ENCODE measurements at regions not wholly inside any gene's neighbourhood (a gene's known extent, or its start where the extent isn't known, plus 50 kb on each side); places are given as distances from the start of the nearest gene placed in this dataset.

DNA sequence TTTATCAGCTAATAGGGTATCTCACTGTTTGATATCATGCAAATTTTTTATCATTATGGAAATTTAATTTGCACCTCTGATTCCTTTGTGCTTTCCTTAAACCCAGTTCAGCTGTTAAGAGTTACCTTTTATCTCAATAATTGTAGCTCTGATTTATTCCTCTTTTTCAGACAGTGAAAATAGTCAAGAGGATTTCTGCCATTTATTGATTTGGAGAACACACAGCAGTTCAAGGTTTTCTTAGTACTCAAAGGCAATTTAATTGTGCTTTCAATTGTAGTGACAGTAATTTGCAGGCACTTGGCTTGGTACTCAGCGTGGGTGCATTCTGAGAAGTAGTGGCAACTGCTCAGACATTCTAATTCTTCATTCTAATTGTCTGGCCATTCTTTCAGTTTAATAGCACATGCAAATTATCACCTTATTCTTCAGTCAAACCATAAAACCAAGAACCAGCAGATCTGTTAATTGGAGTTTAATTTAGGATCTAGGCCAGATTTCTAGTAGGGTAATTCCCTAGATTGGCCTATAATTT, 709.3 kb downstream of the RPS29 start:
- DNase-seq (ENCODE audit: low read depth, low spot score): no peak

DNA sequence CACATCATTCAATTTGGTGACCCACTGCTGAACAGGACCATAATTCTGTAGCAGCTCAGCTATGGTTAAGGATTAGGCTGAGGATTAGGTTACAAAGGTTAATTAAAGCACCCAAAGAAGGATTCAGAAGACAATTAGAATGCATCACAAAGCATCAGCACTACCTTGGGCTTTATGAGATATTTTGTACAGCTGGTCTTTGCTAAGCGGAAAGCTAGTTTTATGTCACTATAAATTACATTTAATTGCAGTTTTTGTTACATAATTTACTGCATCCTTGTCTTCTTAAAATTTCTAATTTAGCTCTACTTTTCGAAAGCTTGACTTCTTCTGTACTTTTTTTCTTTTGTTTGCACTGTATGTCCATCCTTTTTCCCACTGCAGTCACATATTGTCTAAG, 711.5 kb downstream of the RPS29 start:
- no peak for DNase-seq (ENCODE audit: low read depth, low spot score)

DNA sequence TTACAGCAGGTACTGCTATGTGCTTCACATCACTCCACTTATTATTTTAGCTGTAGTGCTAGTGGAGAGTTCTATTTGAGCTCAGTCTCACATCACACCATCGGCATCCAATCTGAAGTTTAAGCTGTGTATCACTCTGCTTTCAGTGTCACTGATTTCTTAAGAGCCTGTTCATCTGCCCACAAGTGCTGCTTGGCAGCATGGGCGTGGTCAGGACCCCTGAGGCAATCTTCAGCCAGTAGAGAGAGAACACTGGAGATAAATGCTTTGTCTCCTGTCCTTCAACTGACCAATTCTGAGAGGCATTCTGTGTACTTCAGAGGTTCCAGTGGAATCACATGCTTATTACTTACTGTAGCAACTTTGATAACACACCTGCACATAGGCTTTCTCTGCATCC, 728.8 kb downstream of the RPS29 start:
- no peak for DNase-seq (ENCODE audit: low read depth, low spot score)

DNA sequence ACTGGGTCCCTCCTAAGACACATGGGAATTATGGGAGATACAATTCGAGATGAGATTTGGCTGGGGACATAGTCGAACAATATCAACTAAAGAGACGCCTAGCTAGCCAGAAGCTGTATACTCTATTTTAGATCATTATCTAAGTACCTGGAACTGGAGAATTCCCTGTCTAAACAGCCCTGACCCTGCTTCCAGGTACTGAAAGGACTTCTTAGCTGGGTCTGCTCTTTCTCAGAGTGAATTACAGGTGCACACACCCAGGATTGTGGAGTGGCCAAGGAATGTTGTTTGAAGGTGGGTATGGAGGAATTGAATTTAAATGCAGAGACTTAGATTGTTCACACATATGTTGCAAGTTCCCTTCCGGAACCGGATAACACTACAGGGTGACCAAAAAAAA, 733.0 kb downstream of the RPS29 start:
- no peak for DNase-seq (ENCODE audit: low read depth, low spot score)

DNA sequence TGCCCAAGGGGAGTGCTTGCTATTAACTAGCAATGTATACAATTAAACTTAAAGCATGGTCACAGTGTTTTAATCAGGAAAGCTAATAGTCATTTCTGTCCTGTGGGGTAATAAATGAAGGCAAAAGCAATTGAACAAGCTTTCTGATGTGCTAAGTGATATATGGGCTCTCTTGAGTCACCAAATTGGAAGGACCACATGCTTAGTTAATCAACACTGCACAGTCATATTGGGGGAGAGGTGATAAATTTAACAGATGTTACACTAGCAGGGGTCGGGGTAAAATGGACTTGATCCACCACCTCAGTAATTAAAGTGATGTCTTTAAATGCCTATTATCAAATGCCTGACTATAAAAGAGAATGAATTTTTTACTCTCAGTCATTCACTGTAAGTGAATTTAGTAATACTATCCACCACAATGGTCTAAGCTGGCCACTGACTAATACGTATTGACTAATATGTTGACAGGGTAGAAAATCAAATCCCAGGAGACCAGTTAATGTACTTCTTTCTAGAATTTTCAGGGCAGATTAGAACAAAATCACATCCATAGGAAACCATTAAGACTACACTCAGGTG, 736.3 kb downstream of the RPS29 start:
- DNase-seq (ENCODE audit: low read depth, low spot score): no peak

DNA sequence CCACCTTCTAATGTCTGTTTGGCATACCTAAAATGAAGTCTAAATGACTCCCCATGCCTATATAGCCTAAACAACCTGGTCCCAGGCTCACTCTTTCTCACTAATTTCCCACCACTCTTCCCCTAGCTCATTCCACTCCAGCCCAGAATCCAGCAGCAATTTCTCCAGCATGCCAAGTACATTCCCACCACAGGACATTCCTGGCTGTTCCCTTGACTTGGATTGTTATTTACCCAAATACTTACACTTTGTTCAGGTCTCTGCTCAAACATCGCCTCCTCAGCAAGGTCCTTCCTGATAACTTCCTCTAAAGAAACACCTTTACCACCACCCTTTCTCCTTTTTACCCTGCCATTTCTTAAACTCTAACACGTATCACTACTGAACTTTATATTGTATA, 743.4 kb downstream of the RPS29 start:
- no peak for DNase-seq (ENCODE audit: low read depth, low spot score)

DNA sequence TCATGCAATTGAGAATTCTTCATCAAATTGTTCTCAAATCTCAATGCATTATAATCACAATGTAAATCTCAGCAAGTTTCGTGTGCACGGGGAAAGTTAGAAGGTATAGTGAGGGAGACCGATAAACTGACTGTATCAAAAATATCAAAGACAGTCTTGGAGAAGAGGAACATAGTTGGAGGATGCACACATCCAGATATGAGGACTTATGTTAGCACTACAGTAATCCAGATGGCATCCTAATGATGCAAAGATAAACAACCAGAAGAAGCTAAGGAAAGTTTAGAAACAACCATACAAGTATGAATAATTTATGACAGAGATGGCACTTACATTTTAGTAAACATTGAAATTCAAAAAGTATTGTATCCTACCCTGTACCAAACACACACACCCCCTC, 760.1 kb downstream of the RPS29 start:
- DNase-seq (ENCODE audit: low read depth, low spot score): no peak

DNA sequence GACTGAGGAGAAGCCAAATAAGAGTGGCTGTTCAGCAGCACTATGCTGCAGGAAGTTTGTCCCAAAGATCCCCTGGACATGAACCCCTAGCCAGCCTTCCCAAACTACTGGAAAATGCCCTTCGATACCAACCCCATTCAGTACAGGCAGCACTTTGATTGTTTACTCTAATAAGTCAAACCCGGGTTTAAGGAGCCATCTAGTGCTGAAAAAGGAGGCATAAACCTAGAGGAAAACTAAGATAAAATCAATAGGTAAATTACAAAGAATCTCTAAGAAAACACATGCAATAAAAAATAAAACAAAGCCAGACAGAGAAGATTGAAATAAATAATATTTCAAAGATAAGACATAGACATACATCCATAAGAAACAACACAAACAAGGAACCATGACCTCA, 771.6 kb downstream of the RPS29 start:
- no peak for DNase-seq (ENCODE audit: low read depth, low spot score)

DNA sequence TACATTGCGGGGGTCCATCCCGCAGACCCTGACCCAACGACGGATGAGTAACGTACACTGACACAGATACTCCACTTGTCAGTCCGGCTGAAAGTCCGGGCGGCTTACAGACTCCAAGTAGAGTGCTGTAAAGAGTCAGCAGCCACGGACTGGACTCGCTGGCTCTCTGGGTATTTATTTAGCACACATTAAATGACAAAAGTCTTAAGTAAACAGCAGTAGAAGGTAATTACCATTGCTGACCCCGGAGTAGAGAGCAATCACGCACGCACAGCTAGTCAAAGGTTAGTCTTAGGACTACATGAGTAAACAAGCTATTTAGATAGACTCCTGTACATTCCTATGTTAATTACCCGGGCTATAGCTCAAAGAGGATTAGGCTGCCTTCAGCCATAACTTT, 780.9 kb downstream of the RPS29 start:
- DNase-seq (ENCODE audit: low read depth, low spot score): no peak

DNA sequence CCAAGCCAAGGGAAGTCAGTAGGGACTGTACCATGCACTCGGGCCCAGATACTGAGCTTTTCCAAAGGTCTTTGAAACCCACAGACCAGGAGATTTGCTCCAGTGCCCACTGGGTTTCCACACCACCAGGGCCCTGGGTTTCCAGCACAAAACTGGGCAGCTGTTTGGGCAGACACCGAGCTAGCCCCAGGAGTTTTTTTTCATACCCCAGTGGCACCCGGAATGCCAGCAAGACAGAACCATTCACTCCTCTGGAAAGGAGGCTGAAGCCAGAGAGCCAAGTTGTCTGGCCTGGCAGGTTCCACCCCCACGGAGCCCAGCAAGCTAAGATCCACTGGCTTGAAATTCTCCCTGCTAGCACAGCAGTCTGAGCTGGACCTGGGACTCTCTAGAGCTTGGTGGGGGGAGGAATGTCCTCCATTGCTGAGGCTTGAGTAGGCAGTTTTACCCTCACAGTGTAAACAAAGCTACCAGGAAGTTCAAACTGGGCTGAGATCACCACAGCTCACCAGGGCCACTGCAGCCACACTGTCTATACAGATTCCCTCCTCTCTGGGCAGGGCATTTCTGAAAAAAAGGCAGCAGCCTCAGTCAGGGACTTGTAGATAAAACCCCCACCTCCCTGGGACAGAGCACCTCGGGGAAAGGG, 793.7 kb downstream of the RPS29 start:
- DNase-seq (ENCODE audit: low read depth, low spot score): no peak

DNA sequence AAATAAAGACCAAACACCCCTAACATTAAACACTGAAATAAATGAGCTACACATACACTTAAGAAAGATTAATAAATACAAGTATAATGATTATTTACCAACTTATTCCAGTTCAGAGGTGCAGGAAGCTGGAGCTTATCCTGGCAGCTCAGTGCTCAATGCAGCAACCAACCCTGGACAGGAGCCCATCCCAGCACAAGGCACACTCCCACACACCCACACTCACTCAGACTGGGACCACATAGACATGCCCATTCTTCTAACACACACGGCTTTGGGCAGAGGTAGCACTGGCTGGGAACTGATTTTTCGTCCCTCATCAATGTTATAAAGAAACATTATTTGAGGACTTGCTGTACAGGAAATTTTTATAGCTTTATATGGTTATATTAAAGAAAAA, 797.4 kb downstream of the RPS29 start:
- no peak for DNase-seq (ENCODE audit: low read depth, low spot score)

DNA sequence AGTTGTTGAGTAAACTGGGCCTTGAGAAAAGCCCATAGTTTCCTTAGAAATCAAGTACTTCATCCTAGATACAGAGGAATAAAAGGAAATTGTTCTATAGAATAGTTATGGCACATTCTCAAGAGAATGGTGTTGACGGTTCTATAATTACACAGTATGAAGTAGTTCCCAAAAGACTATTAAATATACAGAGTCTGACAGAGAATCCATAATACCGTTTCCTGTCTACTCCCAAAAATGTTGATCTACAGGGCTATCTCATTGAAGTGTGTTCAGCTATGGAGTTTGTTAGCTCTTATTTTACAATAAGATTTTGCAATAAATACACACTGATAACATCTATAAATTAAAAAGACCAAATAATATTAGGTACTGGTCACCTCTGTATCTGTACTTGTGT, 799.7 kb downstream of the RPS29 start:
- no peak for DNase-seq (ENCODE audit: low read depth, low spot score)

DNA sequence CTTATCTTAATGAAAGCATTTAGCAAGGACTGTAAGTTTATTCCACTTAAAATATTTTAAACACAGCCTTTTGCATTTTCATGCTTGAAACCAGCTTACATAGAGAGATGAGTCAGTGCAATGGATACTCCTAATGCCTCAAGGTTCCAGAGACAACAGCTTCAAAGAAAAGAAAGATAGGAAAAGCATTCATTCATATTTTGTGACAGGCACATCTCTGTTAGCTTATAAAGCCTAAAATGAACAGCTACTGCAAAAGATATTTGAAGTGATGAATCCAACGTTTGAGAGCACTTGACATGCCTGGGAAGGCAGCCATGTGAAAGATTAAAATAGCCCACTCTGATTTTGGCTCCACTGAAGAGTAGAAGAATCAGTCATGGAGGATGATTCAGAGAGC, 814.5 kb downstream of the RPS29 start:
- DNase-seq (ENCODE audit: low read depth, low spot score): no peak

DNA sequence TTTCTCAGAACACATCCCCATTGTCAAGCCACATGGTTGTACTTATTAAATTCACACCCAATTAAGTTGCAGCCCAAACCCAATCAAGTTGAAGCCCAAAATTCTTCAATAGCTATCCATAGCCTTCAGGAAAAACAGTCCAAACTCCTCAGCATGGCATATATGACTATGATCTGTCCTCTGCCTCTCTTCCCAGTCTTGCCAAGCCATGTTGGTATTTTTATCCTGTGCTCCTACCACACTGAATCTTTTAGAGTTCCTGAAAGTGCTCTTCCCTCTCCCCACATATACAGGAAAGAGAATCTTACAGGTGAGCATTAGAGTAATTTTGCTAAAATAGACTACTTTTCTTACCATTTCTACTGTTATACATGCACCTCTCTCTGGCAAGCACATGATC, 834.9 kb downstream of the RPS29 start:
- DNase-seq (ENCODE audit: low read depth, low spot score): no peak

DNA sequence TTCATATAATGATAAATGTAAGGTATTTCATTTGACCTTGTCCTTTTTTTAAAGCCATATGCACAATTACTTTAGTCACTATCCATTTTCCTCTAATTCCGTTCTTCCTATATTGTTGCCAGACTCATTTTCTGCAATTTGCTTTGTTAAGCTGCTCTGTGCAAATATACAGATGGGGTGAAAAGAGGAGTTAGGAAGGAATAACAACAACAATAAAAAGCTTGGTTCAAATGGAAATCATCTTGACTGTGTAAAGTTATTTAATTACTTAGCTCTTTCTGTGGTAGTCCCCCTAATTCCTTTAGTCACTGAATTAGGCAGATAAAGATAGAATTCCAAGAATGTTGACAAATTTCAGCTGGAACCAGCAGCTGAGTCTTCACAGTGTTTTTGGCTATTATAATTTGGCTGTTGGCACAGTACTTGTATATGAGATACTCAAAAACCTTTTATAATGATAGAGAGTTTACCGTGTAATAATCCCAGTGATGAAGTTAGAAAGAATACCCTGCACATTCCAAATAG, 838.0 kb downstream of the RPS29 start:
- DNase-seq (ENCODE audit: low read depth, low spot score): no peak

DNA sequence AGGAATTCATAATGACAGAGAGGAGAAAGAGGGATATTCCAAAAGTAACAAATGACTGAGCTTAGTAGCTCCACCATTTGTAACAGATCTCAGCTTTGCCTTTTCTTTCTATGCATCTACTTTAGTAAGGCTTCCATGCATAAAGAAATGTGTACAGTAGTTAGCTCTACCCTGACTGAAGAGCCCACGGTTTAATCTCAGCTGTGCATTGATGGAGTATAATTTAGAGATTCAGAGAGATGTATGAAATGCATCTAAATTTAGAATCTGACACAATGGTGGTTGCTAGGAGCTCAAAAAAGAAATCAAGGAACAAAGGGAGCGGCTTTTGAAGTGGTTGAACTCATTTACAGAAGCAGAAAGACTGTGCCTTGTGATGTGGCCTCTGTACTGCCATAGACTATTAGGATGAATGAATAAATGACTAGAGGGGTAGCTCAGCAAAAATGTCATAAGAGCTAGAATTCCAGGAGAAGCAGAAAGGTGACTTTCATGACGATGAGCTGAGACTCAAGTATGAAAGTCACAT, 838.6 kb downstream of the RPS29 start:
- DNase-seq (ENCODE audit: low read depth, low spot score): no peak

DNA sequence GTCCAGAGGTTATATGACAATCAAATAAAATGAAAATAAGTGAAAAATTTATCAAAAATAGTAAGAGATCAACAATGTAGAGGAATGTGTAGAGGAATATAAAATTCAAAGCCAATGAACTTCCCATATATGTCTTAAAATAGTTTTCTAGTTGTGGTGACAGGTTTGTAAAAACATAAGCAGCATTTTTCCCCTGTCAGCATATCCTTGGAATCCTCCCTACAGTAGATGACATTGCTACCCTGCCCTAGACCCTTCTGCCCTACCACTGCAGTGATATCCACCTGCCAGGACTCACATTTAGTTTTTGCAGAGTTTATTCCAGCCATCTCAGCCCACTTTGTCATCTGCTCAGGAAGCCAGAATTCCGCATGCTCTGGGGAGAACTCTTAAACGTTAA, 842.0 kb downstream of the RPS29 start:
- DNase-seq (ENCODE audit: low read depth, low spot score): no peak

DNA sequence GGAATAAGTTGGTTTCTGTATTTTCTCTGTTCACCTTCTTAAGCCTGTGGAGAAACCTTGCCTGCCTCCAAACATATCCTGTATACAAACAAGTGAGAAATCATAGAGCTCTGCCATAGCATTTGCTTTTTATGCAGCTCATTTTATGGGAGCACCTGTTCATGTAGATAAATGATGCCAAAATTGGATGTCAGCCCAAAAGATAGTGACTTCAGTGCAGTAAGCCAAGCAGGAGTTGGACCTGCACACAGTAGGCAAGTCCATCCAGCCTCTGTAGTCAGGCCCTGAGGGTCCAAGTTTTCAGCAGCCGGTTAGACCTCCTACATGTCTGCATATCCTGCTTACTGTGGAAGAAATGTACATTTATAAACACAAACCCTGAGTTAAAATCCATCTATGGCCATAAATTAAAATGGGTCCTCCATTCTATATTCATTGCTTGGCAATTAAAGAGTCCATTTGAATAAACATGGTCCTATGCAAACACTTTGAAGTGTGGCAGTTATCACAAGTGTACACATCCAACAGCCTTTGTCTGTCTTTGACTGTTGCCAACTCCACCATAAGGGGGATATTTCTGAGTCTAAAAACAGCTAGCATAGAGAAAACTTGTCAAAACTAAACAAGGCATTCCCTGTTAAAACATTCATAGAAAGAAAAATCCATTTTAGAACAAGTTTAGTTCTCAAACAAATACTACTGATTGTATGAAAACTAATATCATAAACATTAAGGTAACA, 847.8 kb downstream of the RPS29 start:
- DNase-seq (ENCODE audit: low read depth, low spot score): no peak

DNA sequence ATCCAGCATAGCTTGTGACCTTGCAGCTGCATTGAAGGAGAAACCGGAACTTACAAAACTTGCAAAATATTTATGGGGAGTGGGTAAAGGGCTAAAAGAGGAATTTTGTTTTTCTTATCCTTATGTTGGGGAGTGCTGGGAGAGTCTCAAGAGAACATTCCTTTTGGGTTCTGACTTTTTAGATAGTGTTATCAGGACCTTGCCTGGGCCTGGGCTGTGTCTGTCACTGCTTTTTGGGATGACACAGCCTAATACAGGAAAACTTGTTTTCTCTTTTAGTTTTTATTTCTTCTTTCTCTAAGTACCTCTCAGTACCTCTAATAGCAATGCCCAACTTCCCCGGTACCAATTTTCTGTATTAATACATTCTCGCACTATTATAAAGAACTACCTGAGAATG, 850.6 kb downstream of the RPS29 start:
- no peak for DNase-seq (ENCODE audit: low read depth, low spot score)

DNA sequence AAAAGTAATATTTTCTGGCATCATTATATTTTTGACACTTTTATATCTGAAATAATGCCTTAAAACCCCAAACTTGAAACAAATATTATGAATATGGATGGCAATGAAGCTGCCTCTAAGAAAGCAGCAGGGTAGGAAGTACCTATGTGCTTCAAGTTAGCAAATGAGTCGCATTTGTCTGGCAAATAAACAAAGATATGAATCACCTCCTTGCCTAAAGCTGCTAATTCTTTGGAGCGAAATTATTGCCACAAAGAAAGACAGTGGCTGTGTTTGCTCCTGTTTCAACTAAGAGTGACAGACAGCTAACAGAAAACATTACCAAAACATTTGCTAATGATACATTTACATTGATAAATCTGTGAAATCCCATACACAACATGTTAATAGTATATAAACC, 854.9 kb downstream of the RPS29 start:
- no peak for DNase-seq (ENCODE audit: low read depth, low spot score)

DNA sequence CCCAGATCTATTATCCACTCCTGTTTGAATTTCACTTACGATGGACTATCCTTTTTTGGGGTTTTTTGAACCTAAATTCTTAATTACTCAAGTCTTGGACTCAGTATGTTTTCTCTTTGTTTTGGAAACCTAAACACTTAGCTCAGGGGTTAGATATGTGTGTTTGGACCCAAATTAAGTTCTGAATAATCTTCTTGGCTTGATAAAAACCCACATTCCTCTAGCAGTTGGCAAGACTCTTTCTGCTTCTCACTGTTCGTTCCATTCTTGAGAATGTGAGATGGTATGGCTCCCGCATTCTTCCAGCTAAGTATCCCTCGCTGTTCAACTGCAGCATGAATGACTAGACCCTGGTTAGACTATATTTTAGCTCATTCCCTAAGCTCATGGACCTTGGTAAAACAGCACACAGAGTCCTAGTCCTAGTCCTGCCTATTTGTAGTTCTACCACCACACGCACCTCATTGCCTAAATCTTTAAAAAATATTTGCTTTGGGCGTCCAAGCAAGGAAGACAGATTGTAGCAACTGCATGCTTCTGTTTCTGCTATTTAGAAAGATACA, 860.0 kb downstream of the RPS29 start:
- no peak for DNase-seq (ENCODE audit: low read depth, low spot score)

DNA sequence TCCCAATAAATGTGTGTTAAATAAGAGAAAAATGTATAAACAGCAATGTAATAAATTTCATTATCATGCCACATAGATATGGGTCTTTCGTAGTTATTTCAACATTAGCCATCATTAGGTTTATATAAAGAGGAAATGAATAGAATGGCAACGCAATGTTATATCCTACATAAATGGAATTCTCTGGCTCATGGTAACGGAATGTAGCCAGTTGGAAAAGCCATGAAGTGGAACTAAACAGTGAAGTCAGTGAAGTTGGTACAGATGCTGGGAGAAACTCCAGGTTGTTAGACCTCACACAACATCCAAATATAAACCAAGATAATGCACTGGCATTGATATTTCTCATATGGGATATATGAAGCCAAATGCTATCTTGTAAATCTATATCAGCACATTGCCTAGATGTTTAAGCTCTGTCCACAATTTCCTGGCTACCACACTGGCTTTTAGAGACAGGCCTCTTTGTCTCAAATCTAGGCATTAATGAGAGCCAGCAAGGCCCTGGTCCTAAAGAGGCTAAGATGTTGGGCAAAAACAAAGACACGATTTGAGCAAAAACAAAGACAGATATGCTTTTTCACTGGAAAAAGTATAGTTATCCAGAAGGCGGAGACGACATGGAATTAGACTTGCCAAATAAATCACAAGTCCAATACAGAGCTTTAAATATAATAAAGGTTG, 861.0 kb downstream of the RPS29 start:
- DNase-seq (ENCODE audit: low read depth, low spot score): no peak

All from activated CD4-positive, CD25-positive, alpha-beta regulatory T cell treated with anti-CD3 and anti-CD28 coated beads, Interleukin-2, amount 50 U/mL, for 16 hours (primary cell).